H9 (cell line): ENCODE measurements at regions not wholly inside any gene's neighbourhood (a gene's known extent, or its start where the extent isn't known, plus 50 kb on each side); places are given as distances from the start of the nearest gene placed in this dataset.

Experiments
- DNase-seq: peaks from one replicate; pipeline ENCODE4 v3.0.0-alpha.2; 2017
- H2AFZ ChIP-seq: one replicate; pipeline ENCODE4 v1.6.1; 2013; ENCODE audit warnings: mild to moderate bottlenecking, low read length, control low read depth, moderate library complexity
- H2AK5ac ChIP-seq: 2 replicates; pipeline ENCODE4 v1.6.1; 2013; ENCODE audit warnings: low read length, control low read depth, mixed read lengths; ENCODE audit not compliant: insufficient read length
- H2BK120ac ChIP-seq: one replicate; pipeline ENCODE4 v1.6.1; 2013; ENCODE audit warnings: low read depth, mild to moderate bottlenecking, low read length, control low read depth, inconsistent platforms; ENCODE audit not compliant: poor library complexity, severe bottlenecking
- H2BK12ac ChIP-seq: 2 replicates; pipeline ENCODE4 v1.6.1; 2013; ENCODE audit warnings: low read length, control low read depth, mixed read lengths, low read depth; ENCODE audit not compliant: insufficient read length
- H2BK15ac ChIP-seq: 2 replicates; pipeline ENCODE4 v1.6.1; 2013; ENCODE audit warnings: low read depth, low read length, control low read depth
- H2BK20ac ChIP-seq: one replicate; pipeline ENCODE4 v1.6.1; 2013; ENCODE audit warnings: low read depth, mild to moderate bottlenecking, low read length, control low read depth, inconsistent platforms; ENCODE audit not compliant: poor library complexity, severe bottlenecking
- H2BK5ac ChIP-seq: 2 replicates; pipeline ENCODE4 v1.6.1; 2013; ENCODE audit warnings: low read length, control low read depth, mixed read lengths; ENCODE audit not compliant: insufficient read length
- H3K14ac ChIP-seq: 2 replicates; pipeline ENCODE4 v1.6.1; 2013; ENCODE audit warnings: low read length, control low read depth; ENCODE audit not compliant: insufficient read depth
- H3K18ac ChIP-seq: 2 replicates; pipeline ENCODE4 v1.6.1; 2013; ENCODE audit warnings: low read depth, mild to moderate bottlenecking, mixed read lengths, low read length, control low read depth; ENCODE audit not compliant: insufficient read length
- H3K23ac ChIP-seq: 2 replicates; pipeline ENCODE4 v1.6.1; 2013; ENCODE audit warnings: low read length, control low read depth, mixed read lengths, low read depth; ENCODE audit not compliant: insufficient read length
- H3K23me2 ChIP-seq: 2 replicates; pipeline ENCODE4 v1.6.1; 2013; ENCODE audit warnings: low read depth, mild to moderate bottlenecking, mixed read lengths, low read length, control low read depth; ENCODE audit not compliant: insufficient read length, poor library complexity, severe bottlenecking
- H3K27ac ChIP-seq: 2 replicates; pipeline ENCODE4 v1.5.1; 2013; ENCODE audit warnings: low read length, control low read depth, mixed read lengths, low read depth; ENCODE audit not compliant: insufficient read length
- H3K27me3 ChIP-seq: 2 replicates; pipeline ENCODE4 v1.6.1; 2013; ENCODE audit warnings: low read length, control low read depth, inconsistent platforms; ENCODE audit not compliant: insufficient read depth
- H3K4ac ChIP-seq: 2 replicates; pipeline ENCODE4 v1.6.1; 2013; ENCODE audit warnings: low read depth, mild to moderate bottlenecking, control low read depth, inconsistent platforms, low read length, moderate library complexity
- H3K4me1 ChIP-seq: 2 replicates; pipeline ENCODE4 v1.6.1; 2013; ENCODE audit warnings: low read length, control low read depth, inconsistent platforms; ENCODE audit not compliant: insufficient read depth
- H3K4me2 ChIP-seq: 2 replicates; pipeline ENCODE4 v1.6.1; 2013; ENCODE audit warnings: low read length, control low read depth, mixed read lengths; ENCODE audit not compliant: insufficient read length, insufficient read depth
- H3K56ac ChIP-seq: 2 replicates; pipeline ENCODE4 v1.6.1; 2013; ENCODE audit warnings: low read depth, mild to moderate bottlenecking, mixed read lengths, low read length, control low read depth; ENCODE audit not compliant: insufficient read length
- H3K79me1 ChIP-seq: 2 replicates; pipeline ENCODE4 v1.6.1; 2013; ENCODE audit warnings: low read depth, mild to moderate bottlenecking, moderate library complexity, low read length, control low read depth, inconsistent platforms; ENCODE audit not compliant: insufficient read depth, poor library complexity, severe bottlenecking
- H3K79me2 ChIP-seq: 2 replicates; pipeline ENCODE4 v1.6.1; 2013; ENCODE audit warnings: low read length, control low read depth, inconsistent platforms; ENCODE audit not compliant: insufficient read depth
- H3K9ac ChIP-seq: 2 replicates; pipeline ENCODE4 v1.6.1; 2013; ENCODE audit warnings: low read length, control low read depth, mixed read lengths; ENCODE audit not compliant: insufficient read length; ENCODE audit errors: extremely low read depth
- H3K9me3 ChIP-seq: one replicate; pipeline ENCODE4 v1.6.1; 2013; ENCODE audit warnings: low read depth, low read length, inconsistent platforms; ENCODE audit not compliant: control insufficient read depth
- H3T11ph ChIP-seq: one replicate; pipeline ENCODE4 v1.6.1; 2013; ENCODE audit warnings: mild to moderate bottlenecking, low read length, control low read depth, inconsistent platforms
- H4K20me1 ChIP-seq: one replicate; pipeline ENCODE4 v1.6.1; 2013; ENCODE audit not compliant: control insufficient read depth, insufficient read length, insufficient read depth
- H4K5ac ChIP-seq: 2 replicates; pipeline ENCODE4 v1.6.1; 2013; ENCODE audit warnings: low read depth, mild to moderate bottlenecking, mixed read lengths, low read length, control low read depth; ENCODE audit not compliant: insufficient read length
- H4K8ac ChIP-seq: replicated peaks from 2 replicates; pipeline ENCODE4 v1.6.1; 2013; ENCODE audit warnings: low read length, control low read depth, mixed read lengths, low read depth; ENCODE audit not compliant: insufficient read length
- H4K91ac ChIP-seq: 2 replicates; pipeline ENCODE4 v1.6.1; 2013; ENCODE audit warnings: low read depth, mild to moderate bottlenecking, moderate library complexity, mixed read lengths, low read length, control low read depth; ENCODE audit not compliant: insufficient read length
- H3K27ac Mint-ChIP-seq, 3 experiments: 2 replicates in 2 of 3; 3 replicates in 1 of 3; pipeline ENCODE4 v1.8.0; 2020 to 2021; ENCODE audit warnings: mixed read lengths in 3 of 3, mild to moderate bottlenecking in 1 of 3, moderate library complexity in 1 of 3
- H3K27me3 Mint-ChIP-seq: 2 replicates; pipeline ENCODE4 v1.8.0; 2021; ENCODE audit warnings: low read depth, mild to moderate bottlenecking, moderate library complexity, mixed read lengths
- H3K36me3 Mint-ChIP-seq, 3 experiments: 2 replicates in 2 of 3; 3 replicates in 1 of 3; pipeline ENCODE4 v1.8.0; 2020 to 2021; ENCODE audit warnings: low read depth in 3 of 3, mixed read lengths in 3 of 3; ENCODE audit not compliant: insufficient read depth in 1 of 3
- H3K4me1 Mint-ChIP-seq, 2 experiments: 2 replicates each; pipeline ENCODE4 v1.8.0; 2020; ENCODE audit warnings: mixed read lengths in 2 of 2
- H3K4me3 Mint-ChIP-seq, 2 experiments: 2 replicates in 1 of 2; 3 replicates in 1 of 2; pipeline ENCODE4 v1.8.0; 2020 to 2021; ENCODE audit warnings: mild to moderate bottlenecking in 2 of 2, mixed read lengths in 2 of 2, moderate library complexity in 1 of 2
- H3K9me3 Mint-ChIP-seq, 2 experiments: 2 replicates in 1 of 2; 3 replicates in 1 of 2; pipeline ENCODE4 v1.8.0; 2020; ENCODE audit warnings: mild to moderate bottlenecking in 2 of 2, mixed read lengths in 2 of 2, moderate library complexity in 1 of 2
- WGBS: extraction: QIAGEN DNeasy Blood & Tissue Kit; methylation state at CpG from one replicate; pipeline ENCODE4 v1.1.7; 2013; ENCODE audit warnings: missing lambda C conversion rate, low lambda C conversion rate, mixed read lengths; ENCODE audit not compliant: insufficient read length; ENCODE audit errors: extremely low coverage; 5-methylcytosine and 5-hydroxymethylcytosine counted together
- TF ChIP-seq, protein P1 (sequence below): fragments of 200-600 bp; sonication (generic); conservative IDR thresholded peaks from 3 replicates; pipeline ENCODE4 v1.8.0; 2021; ENCODE audit warnings: antibody characterized with exemption, mild to moderate bottlenecking

- no CpG with 5 or more reads among the region's 5 CpGs for WGBS
- Histone ChIP-seq H3K79me2 (no peaks in the 10 kb centered on the region), H2BK20ac (no peak overlapping the region), H3K23ac (no peak overlapping the region), H3K9ac (no peak overlapping the region), H3K18ac (no peak overlapping the region), H4K91ac (no peak overlapping the region), H2BK120ac (no peak overlapping the region), H3K23me2 (no peaks in the 10 kb centered on the region), H3K27ac (no peak overlapping the region), H4K5ac (no peak overlapping the region), H3K79me1 (no peaks in the 10 kb centered on the region), H2BK5ac (no peak overlapping the region), H4K8ac (no peak overlapping the region), H2AK5ac (no peak overlapping the region), H2BK12ac (no peak overlapping the region), H3K14ac (no peak overlapping the region), H3T11ph (no peak overlapping the region), H3K9me3 (no peaks in the 10 kb centered on the region), H3K27me3 (no peaks in the 10 kb centered on the region), H2AFZ (no peak overlapping the region), H3K4me2 (no peak overlapping the region), H3K4me1 (no peaks in the 10 kb centered on the region), H2BK15ac (no peak overlapping the region), H3K4ac (no peak overlapping the region), H3K56ac (no peak overlapping the region), H4K20me1 (no peaks in the 10 kb centered on the region)
- Mint-ChIP-seq H3K36me3 (no peaks in the 10 kb centered on the region), H3K4me3 (no peak overlapping the region), H3K4me1 (peaks cover 3 to 7% of the 10 kb centered on the region in 2 experiments; a peak in 3 of 4 replicates), H3K27ac (no peak overlapping the region), H3K9me3 (no peaks in the 10 kb centered on the region), H3K27me3 (no peaks in the 10 kb centered on the region)
- no peak for DNase-seq
- TF ChIP-seq, protein P1, sequence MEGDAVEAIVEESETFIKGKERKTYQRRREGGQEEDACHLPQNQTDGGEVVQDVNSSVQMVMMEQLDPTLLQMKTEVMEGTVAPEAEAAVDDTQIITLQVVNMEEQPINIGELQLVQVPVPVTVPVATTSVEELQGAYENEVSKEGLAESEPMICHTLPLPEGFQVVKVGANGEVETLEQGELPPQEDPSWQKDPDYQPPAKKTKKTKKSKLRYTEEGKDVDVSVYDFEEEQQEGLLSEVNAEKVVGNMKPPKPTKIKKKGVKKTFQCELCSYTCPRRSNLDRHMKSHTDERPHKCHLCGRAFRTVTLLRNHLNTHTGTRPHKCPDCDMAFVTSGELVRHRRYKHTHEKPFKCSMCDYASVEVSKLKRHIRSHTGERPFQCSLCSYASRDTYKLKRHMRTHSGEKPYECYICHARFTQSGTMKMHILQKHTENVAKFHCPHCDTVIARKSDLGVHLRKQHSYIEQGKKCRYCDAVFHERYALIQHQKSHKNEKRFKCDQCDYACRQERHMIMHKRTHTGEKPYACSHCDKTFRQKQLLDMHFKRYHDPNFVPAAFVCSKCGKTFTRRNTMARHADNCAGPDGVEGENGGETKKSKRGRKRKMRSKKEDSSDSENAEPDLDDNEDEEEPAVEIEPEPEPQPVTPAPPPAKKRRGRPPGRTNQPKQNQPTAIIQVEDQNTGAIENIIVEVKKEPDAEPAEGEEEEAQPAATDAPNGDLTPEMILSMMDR = no peak
These were observed 51.8 kb upstream of the BMPER start for GRCh38 chr7:33853361-33854062.
